Keratinocyte (primary cell): ENCODE measurements at regions not wholly inside any gene's neighbourhood (a gene's known extent, or its start where the extent isn't known, plus 50 kb on each side); places are given as distances from the start of the nearest gene placed in this dataset.

ENCODE experiments used
- DNase-seq: peaks from one replicate; pipeline ENCODE4 v3.0.0-alpha.2; 2011; ENCODE audit warnings: low read depth, missing footprints, low spot score
- FAIRE-seq: peaks from 2 replicates; lab custom pipeline; 2011; peaks lifted over from hg19 to GRCh38; lab: Jason Lieb, UNC
- H2AFZ ChIP-seq: 2 replicates; pipeline ENCODE4 v1.6.0; 2012; ENCODE audit warnings: low read length, control low read depth, inconsistent platforms; ENCODE audit not compliant: control insufficient read depth
- H3K27ac ChIP-seq: 2 replicates; pipeline ENCODE4 v1.5.1; 2011; ENCODE audit warnings: low read length; ENCODE audit not compliant: control insufficient read depth, insufficient read depth
- H3K27me3 ChIP-seq: 3 replicates; pipeline ENCODE4 v1.6.0; 2011; ENCODE audit warnings: low read length; ENCODE audit not compliant: control insufficient read depth, insufficient read depth; ENCODE audit errors: extremely low read depth
- H3K36me3 ChIP-seq, 2 experiments: 2 replicates in 1 of 2; 3 replicates in 1 of 2; pipeline ENCODE4 v1.5.1; 2011; ENCODE audit warnings: low read length in 2 of 2, mild to moderate bottlenecking in 1 of 2; ENCODE audit not compliant: control insufficient read depth in 2 of 2, insufficient read depth in 2 of 2; ENCODE audit errors: extremely low read depth in 1 of 2
- H3K4me1 ChIP-seq: 3 replicates; pipeline ENCODE4 v1.5.1; 2011; ENCODE audit warnings: low read length; ENCODE audit not compliant: control insufficient read depth, insufficient read depth; ENCODE audit errors: extremely low read depth
- H3K4me2 ChIP-seq: 3 replicates; pipeline ENCODE4 v1.6.0; 2011; ENCODE audit warnings: low read depth, low read length; ENCODE audit not compliant: control insufficient read depth, insufficient read depth; ENCODE audit errors: extremely low read depth
- H3K4me3 ChIP-seq, 3 experiments: fragments of 200-600 bp in 1 of 3; sonication (generic) in 1 of 3; 2 replicates in 2 of 3; 3 replicates in 1 of 3; pipeline ENCODE4 v1.5.1; 2011 to 2016; ENCODE audit warnings: low read length in 3 of 3, mild to moderate bottlenecking in 3 of 3, control low read depth in 2 of 3, inconsistent platforms in 1 of 3, low read depth in 1 of 3, mixed read lengths in 1 of 3, mixed run types in 1 of 3, moderate library complexity in 1 of 3; ENCODE audit not compliant: control insufficient read depth in 2 of 3, insufficient read depth in 2 of 3; ENCODE audit errors: extremely low read depth in 1 of 3
- H3K79me2 ChIP-seq: 2 replicates; pipeline ENCODE4 v1.6.0; 2012; ENCODE audit warnings: low read length; ENCODE audit not compliant: control insufficient read depth, insufficient read depth
- H3K9ac ChIP-seq: 3 replicates; pipeline ENCODE4 v1.6.0; 2011; ENCODE audit warnings: low read length; ENCODE audit not compliant: control insufficient read depth, insufficient read depth; ENCODE audit errors: extremely low read depth
- H3K9me1 ChIP-seq: 3 replicates; pipeline ENCODE4 v1.6.0; 2011; ENCODE audit warnings: low read length; ENCODE audit not compliant: control insufficient read depth, insufficient read depth; ENCODE audit errors: extremely low read depth
- H3K9me3 ChIP-seq: 2 replicates; pipeline ENCODE4 v1.5.1; 2012; ENCODE audit warnings: low read depth, low read length; ENCODE audit not compliant: control insufficient read depth
- H4K20me1 ChIP-seq: 3 replicates; pipeline ENCODE4 v1.6.0; 2011; ENCODE audit warnings: low read length; ENCODE audit not compliant: control insufficient read depth, insufficient read depth; ENCODE audit errors: extremely low read depth
- EZH2 ChIP-seq: IDR thresholded peaks from one replicate; pipeline ENCODE4 v1.6.1; 2012; ENCODE audit warnings: inconsistent platforms, mild to moderate bottlenecking, low read length, moderate library complexity
- dilution Hi-C: fragments of 300-500 bp; cut with MboI; formaldehyde crosslinking; loops from one replicate; pipeline ENCODE4 v1.7.0; 2020; ENCODE audit warnings: low sequenced_read_pairs; ENCODE audit not compliant: extremely low pct_ligation_motif_present
- TF ChIP-seq, protein P1 (sequence below), 3 experiments: IDR thresholded peaks in 1 of 3; conservative IDR thresholded peaks in 1 of 3; optimal IDR thresholded peaks in 1 of 3; 2 replicates in 2 of 3; 3 replicates in 1 of 3; pipeline versions ENCODE3 to v1.5.1; 2011; ENCODE audit warnings: low read length in 3 of 3, mild to moderate bottlenecking in 3 of 3, moderate library complexity in 2 of 3, control low read depth in 1 of 3, inconsistent platforms in 1 of 3; ENCODE audit not compliant: insufficient read depth in 2 of 3; ENCODE audit errors: extremely low read depth in 1 of 3

GRCh38 chr21:16873596-16873995 lies 639.2 kb upstream of the CXADR start:
- no peak overlapping the region for H3K9ac ChIP-seq
- no peaks in the 10 kb centered on the region for H3K27me3 ChIP-seq
- no peaks in the 10 kb centered on the region for H3K9me1 ChIP-seq
- dilution Hi-C loops, result no loop called here
- TF ChIP-seq EZH2, result no peak
- TF ChIP-seq, protein P1, sequence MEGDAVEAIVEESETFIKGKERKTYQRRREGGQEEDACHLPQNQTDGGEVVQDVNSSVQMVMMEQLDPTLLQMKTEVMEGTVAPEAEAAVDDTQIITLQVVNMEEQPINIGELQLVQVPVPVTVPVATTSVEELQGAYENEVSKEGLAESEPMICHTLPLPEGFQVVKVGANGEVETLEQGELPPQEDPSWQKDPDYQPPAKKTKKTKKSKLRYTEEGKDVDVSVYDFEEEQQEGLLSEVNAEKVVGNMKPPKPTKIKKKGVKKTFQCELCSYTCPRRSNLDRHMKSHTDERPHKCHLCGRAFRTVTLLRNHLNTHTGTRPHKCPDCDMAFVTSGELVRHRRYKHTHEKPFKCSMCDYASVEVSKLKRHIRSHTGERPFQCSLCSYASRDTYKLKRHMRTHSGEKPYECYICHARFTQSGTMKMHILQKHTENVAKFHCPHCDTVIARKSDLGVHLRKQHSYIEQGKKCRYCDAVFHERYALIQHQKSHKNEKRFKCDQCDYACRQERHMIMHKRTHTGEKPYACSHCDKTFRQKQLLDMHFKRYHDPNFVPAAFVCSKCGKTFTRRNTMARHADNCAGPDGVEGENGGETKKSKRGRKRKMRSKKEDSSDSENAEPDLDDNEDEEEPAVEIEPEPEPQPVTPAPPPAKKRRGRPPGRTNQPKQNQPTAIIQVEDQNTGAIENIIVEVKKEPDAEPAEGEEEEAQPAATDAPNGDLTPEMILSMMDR (optimal IDR thresholded peaks at IDR 0.05 in 1 of 3, IDR thresholded peaks at IDR 0.05 in 1 of 3, conservative IDR thresholded peaks at IDR 0.05 in 1 of 3; ENCODE audit: extremely low read depth in 1 of 3, insufficient read depth in 2 of 3, low read length in 3 of 3), result no peak
- no peaks in the 10 kb centered on the region for H3K79me2 ChIP-seq
- no peaks in the 10 kb centered on the region for H3K4me1 ChIP-seq
- H3K9me3 ChIP-seq, result no peaks in the 10 kb centered on the region
- H3K4me2 ChIP-seq, result no peak overlapping the region
- no peak overlapping the region for H3K4me3 ChIP-seq
- DNase-seq (no peak), FAIRE-seq (no peak)
- no peak overlapping the region for H2AFZ ChIP-seq
- no peaks in the 10 kb centered on the region for H3K36me3 ChIP-seq
- no peaks in the 10 kb centered on the region for H4K20me1 ChIP-seq
- H3K27ac ChIP-seq, result no peak overlapping the region

DNA sequence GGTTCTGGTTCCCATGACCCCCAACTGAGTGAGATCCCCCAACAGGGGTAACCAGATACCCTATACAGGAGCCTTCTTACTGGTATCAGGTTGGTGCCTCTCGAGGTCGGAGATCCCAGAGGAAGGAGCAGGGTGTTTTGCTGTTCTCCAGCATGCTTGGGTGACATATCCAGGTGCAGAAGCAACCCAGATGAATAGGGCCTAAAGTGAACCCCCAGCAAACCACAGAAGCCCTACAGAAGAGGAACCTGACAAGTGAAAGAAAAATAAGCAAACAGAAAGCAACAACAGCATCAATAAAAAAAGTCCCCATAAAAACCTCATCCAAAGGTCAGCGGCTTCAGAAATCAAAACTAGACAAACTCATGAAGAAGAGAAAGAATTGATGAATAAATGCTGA lies 633.4 kb upstream of the CXADR start:
- Histone ChIP-seq H4K20me1 (no peaks in the 10 kb centered on the region), H3K4me3 (no peak overlapping the region), H3K9ac (no peak overlapping the region), H3K27ac (no peak overlapping the region), H3K79me2 (no peaks in the 10 kb centered on the region), H3K4me2 (no peak overlapping the region), H3K9me1 (no peaks in the 10 kb centered on the region), H3K36me3 (no peaks in the 10 kb centered on the region), H3K27me3 (no peaks in the 10 kb centered on the region), H3K9me3 (no peaks in the 10 kb centered on the region), H2AFZ (no peak overlapping the region), H3K4me1 (no peaks in the 10 kb centered on the region)
- dilution Hi-C loops, result no loop called here
- DNase-seq (no peak), FAIRE-seq (no peak)
- TF ChIP-seq, protein P1 (optimal IDR thresholded peaks at IDR 0.05 in 1 of 3, IDR thresholded peaks at IDR 0.05 in 1 of 3, conservative IDR thresholded peaks at IDR 0.05 in 1 of 3; ENCODE audit: extremely low read depth in 1 of 3, insufficient read depth in 2 of 3, low read length in 3 of 3), result no peak
- TF ChIP-seq EZH2, result no peak
